Germinal center (tissue), 1 donor: ENCODE measurements at regions not wholly inside any gene's neighbourhood (a gene's known extent, or its start where the extent isn't known, plus 50 kb on each side); places are given as distances from the start of the nearest gene placed in this dataset.
"Not testable (repeated sequence)": the region's sequence is repeated elsewhere in the genome, so short reads cannot be mapped to it uniquely, and the experiment has no call there.

Source experiments
- DNase-seq: peaks from one replicate; pipeline ENCODE4 v3.0.0; 2012; ENCODE audit warnings: mixed read lengths, low spot score

- DNase-seq, result no peak
Observed at GRCh38 chr4:20050768-20051167, 200.9 kb upstream of the SLIT2 start.

GRCh38 chr4:20049889-20050288, 201.8 kb upstream of the SLIT2 start:
- DNase-seq, result no peak

- DNase-seq, result no peak
Observed at GRCh38 chr4:20046931-20047677, 204.6 kb upstream of the SLIT2 start.

- DNase-seq, result no peak
Observed at GRCh38 chr4:20046179-20046578, 205.5 kb upstream of the SLIT2 start.

- DNase-seq, result no peak
Observed at GRCh38 chr4:20044966-20045365, 206.7 kb upstream of the SLIT2 start.

GRCh38 chr4:20044502-20044911, 207.2 kb upstream of the SLIT2 start:
- DNase-seq, result no peak

GRCh38 chr4:20043991-20044390, 207.7 kb upstream of the SLIT2 start:
- DNase-seq, result no peak

- DNase-seq, result no peak
Observed at GRCh38 chr4:20042769-20043168, 208.9 kb upstream of the SLIT2 start.

- DNase-seq, result no peak
Observed at GRCh38 chr4:20041839-20042407, 209.8 kb upstream of the SLIT2 start.

- no peak for DNase-seq
Observed at GRCh38 chr4:20037745-20038144, 214.0 kb upstream of the SLIT2 start.

- DNase-seq, result no peak
Observed at GRCh38 chr4:20030108-20030507, 221.6 kb upstream of the SLIT2 start.

GRCh38 chr4:20028645-20029044, 223.1 kb upstream of the SLIT2 start:
- no peak for DNase-seq

- no peak for DNase-seq
Observed at GRCh38 chr4:20026456-20026855, 225.2 kb upstream of the SLIT2 start.

GRCh38 chr4:20022471-20022870, 229.2 kb upstream of the SLIT2 start:
- DNase-seq, result no peak

- DNase-seq, result no peak
Observed at GRCh38 chr4:20020056-20020455, 231.6 kb upstream of the SLIT2 start.

- DNase-seq, result no peak
Observed at GRCh38 chr4:20019310-20020015, 232.2 kb upstream of the SLIT2 start.

GRCh38 chr4:20017777-20018115, 234.0 kb upstream of the SLIT2 start:
- DNase-seq, result no peak

GRCh38 chr4:20017070-20017776, 234.5 kb upstream of the SLIT2 start:
- DNase-seq, result no peak

- DNase-seq, result no peak
Observed at GRCh38 chr4:20015636-20016224, 236.0 kb upstream of the SLIT2 start.

GRCh38 chr4:20003836-20004558, 247.7 kb upstream of the SLIT2 start:
- DNase-seq, result not testable (repeated sequence)

- DNase-seq, result no peak
Observed at GRCh38 chr4:19999775-20000414, 251.8 kb upstream of the SLIT2 start.
